ENCODE measurements at regions not wholly inside any gene's neighbourhood (a gene's known extent, or its start where the extent isn't known, plus 50 kb on each side); places are given as distances from the start of the nearest gene placed in this dataset.

DNA sequence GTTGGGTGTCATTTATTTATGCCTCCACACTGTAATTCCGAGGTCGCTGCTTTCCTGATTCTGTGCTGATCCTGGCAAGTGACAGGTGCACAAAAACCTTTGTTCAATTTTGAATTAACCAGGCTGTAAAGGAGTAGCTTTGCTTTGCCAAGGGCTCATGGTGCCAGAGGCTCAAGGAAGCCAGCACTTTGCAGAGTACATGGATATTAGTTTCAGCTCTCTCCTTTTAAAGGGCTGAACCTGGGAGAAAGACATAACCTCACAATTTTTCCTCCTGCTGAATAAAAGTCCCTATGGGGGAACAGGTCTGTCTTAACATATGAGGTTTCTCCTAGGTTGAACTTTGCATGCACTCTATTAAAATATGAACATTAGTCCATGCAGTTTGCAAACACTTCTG, 227.6 kb upstream of the WSB1 start:
- Histone ChIP-seq H3K27me3 (ENCODE audit: insufficient read depth, low read length, poor library complexity, severe bottlenecking) (no peaks in the 10 kb centered on the region), H3K79me2 (ENCODE audit: insufficient read depth, low read length) (no peaks in the 10 kb centered on the region), H3K4me1 (ENCODE audit: insufficient read depth, low read length, poor library complexity, severe bottlenecking) (no peaks in the 10 kb centered on the region), H3K36me3 (ENCODE audit: insufficient read depth, low read length) (no peaks in the 10 kb centered on the region), H3K4me3 (ENCODE audit: low read length, poor library complexity, severe bottlenecking) (no peak overlapping the region), H3F3A (ENCODE audit: low read depth) (no peaks in the 10 kb centered on the region), H3K9me3 (ENCODE audit: insufficient read depth, low read depth, low read length) (no peaks in the 10 kb centered on the region), H4K20me1 (ENCODE audit: insufficient read depth, low read length, poor library complexity, severe bottlenecking) (no peaks in the 10 kb centered on the region), H3K9ac (ENCODE audit: low read depth, low read length, poor library complexity, severe bottlenecking) (no peak overlapping the region), H2AFZ (ENCODE audit: low read length) (no peak overlapping the region), H3K4me2 (ENCODE audit: low read depth, low read length, poor library complexity, severe bottlenecking) (no peak overlapping the region), H3K9me2 (replicated peaks; ENCODE audit: low read depth, low read length) (no peaks in the 10 kb centered on the region)
- TF ChIP-seq, protein P1, sequence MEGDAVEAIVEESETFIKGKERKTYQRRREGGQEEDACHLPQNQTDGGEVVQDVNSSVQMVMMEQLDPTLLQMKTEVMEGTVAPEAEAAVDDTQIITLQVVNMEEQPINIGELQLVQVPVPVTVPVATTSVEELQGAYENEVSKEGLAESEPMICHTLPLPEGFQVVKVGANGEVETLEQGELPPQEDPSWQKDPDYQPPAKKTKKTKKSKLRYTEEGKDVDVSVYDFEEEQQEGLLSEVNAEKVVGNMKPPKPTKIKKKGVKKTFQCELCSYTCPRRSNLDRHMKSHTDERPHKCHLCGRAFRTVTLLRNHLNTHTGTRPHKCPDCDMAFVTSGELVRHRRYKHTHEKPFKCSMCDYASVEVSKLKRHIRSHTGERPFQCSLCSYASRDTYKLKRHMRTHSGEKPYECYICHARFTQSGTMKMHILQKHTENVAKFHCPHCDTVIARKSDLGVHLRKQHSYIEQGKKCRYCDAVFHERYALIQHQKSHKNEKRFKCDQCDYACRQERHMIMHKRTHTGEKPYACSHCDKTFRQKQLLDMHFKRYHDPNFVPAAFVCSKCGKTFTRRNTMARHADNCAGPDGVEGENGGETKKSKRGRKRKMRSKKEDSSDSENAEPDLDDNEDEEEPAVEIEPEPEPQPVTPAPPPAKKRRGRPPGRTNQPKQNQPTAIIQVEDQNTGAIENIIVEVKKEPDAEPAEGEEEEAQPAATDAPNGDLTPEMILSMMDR (conservative IDR thresholded peaks at IDR 0.05; ENCODE audit: low read length) = no peak
- no peak for TF ChIP-seq EZH2phosphoT487 (IDR thresholded peaks at IDR 0.05; ENCODE audit: borderline replicate concordance)

DNA sequence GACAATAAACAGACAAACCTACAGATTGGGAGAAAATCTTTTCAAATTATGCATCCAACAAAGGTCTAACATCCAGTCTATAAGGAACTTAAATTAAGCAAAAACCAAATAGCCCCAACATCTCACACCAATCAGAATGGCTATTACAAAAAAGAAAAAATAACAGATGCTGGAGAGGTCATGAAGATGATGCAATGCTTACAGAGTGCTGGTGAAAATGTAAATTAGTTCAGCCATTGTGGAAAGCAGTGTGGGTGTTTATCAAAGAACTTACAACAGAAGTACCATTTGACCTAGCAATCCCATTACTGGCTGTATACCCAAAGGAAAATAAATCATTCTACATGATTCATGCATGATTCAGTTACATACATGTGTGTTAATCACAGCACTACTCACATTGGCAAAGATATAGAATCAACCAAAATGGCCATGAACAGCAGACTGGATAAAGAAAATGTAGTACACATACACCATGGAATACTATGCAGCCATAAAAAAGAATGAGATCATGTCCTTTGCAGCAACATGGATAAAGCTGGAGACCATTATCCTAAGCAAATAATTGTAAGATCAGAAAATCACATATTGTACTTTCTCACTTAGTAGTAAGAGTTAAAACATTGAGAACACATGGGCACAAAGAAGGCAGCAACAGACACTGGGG, 223.9 kb upstream of the WSB1 start:
- no peak overlapping the region for H3K9ac ChIP-seq (ENCODE audit: low read depth, low read length, poor library complexity, severe bottlenecking)
- H3K4me3 ChIP-seq (ENCODE audit: low read length, poor library complexity, severe bottlenecking) = no peak overlapping the region
- no peaks in the 10 kb centered on the region for H3F3A ChIP-seq (ENCODE audit: low read depth)
- no peak for TF ChIP-seq EZH2phosphoT487 (IDR thresholded peaks at IDR 0.05; ENCODE audit: borderline replicate concordance)
- TF ChIP-seq, protein P1 (conservative IDR thresholded peaks at IDR 0.05; ENCODE audit: low read length) = no peak
- H3K4me2 ChIP-seq (ENCODE audit: low read depth, low read length, poor library complexity, severe bottlenecking) = no peak overlapping the region
- H4K20me1 ChIP-seq (ENCODE audit: insufficient read depth, low read length, poor library complexity, severe bottlenecking) = no peaks in the 10 kb centered on the region
- H3K27me3 ChIP-seq (ENCODE audit: insufficient read depth, low read length, poor library complexity, severe bottlenecking) = no peaks in the 10 kb centered on the region
- no peaks in the 10 kb centered on the region for H3K4me1 ChIP-seq (ENCODE audit: insufficient read depth, low read length, poor library complexity, severe bottlenecking)
- H3K79me2 ChIP-seq (ENCODE audit: insufficient read depth, low read length) = no peaks in the 10 kb centered on the region
- H2AFZ ChIP-seq (ENCODE audit: low read length) = no peak overlapping the region
- H3K9me2 ChIP-seq (replicated peaks; ENCODE audit: low read depth, low read length) = no peaks in the 10 kb centered on the region
- H3K36me3 ChIP-seq (ENCODE audit: insufficient read depth, low read length) = no peaks in the 10 kb centered on the region
- H3K9me3 ChIP-seq (ENCODE audit: insufficient read depth, low read depth, low read length) = no peaks in the 10 kb centered on the region

DNA sequence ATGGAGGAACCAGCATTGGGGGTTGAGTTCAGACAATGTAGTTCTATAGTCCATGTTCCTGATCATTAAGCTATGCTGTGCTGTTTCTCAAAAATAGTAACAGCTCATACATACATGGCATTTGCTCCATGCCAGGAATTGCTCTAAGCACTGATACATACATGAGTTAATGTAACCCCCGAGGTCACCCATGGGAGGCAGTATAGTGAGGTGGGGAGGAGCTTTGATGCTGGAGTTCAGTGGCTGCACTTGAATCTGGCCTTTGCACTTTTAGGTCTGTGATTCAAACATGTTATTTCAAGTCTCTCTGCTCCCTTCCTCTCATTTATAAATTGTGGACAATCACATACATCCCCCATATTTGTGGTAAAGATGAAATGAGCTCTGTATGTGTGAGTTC, 223.1 kb upstream of the WSB1 start:
- Histone ChIP-seq H3K9ac (ENCODE audit: low read depth, low read length, poor library complexity, severe bottlenecking) (no peak overlapping the region), H3K4me2 (ENCODE audit: low read depth, low read length, poor library complexity, severe bottlenecking) (no peak overlapping the region), H3K36me3 (ENCODE audit: insufficient read depth, low read length) (no peaks in the 10 kb centered on the region), H3K9me2 (replicated peaks; ENCODE audit: low read depth, low read length) (no peaks in the 10 kb centered on the region), H3K27me3 (ENCODE audit: insufficient read depth, low read length, poor library complexity, severe bottlenecking) (no peaks in the 10 kb centered on the region), H3K79me2 (ENCODE audit: insufficient read depth, low read length) (no peaks in the 10 kb centered on the region), H2AFZ (ENCODE audit: low read length) (no peak overlapping the region), H3K9me3 (ENCODE audit: insufficient read depth, low read depth, low read length) (no peaks in the 10 kb centered on the region), H3K4me1 (ENCODE audit: insufficient read depth, low read length, poor library complexity, severe bottlenecking) (no peaks in the 10 kb centered on the region), H3K4me3 (ENCODE audit: low read length, poor library complexity, severe bottlenecking) (no peak overlapping the region), H3F3A (ENCODE audit: low read depth) (no peaks in the 10 kb centered on the region), H4K20me1 (ENCODE audit: insufficient read depth, low read length, poor library complexity, severe bottlenecking) (no peaks in the 10 kb centered on the region)
- no peak for TF ChIP-seq EZH2phosphoT487 (IDR thresholded peaks at IDR 0.05; ENCODE audit: borderline replicate concordance)
- TF ChIP-seq, protein P1 (conservative IDR thresholded peaks at IDR 0.05; ENCODE audit: low read length) = no peak
